OCI-LY7 (cell line): ENCODE measurements at regions not wholly inside any gene's neighbourhood (a gene's known extent, or its start where the extent isn't known, plus 50 kb on each side); places are given as distances from the start of the nearest gene placed in this dataset.

ENCODE experiments used
- BruUV-seq: library from RNA; stranded (reverse); fragments of 400-500 nt; replicated peaks from 2 replicates; lab custom pipeline; 2021; lab: Mats Ljungman, UMichigan
- CTCF ChIA-PET: fragments of 300-600 bp; sonication (Branson Sonifier 250); formaldehyde crosslinking; loops from one replicate; lab custom pipeline; 2022; ENCODE audit warnings: antibody characterized with exemption; ENCODE audit not compliant: unreplicated experiment; lab: Charles Lee
- POLR2A ChIA-PET: fragments of 300-600 bp; sonication (Branson Sonifier 250); formaldehyde crosslinking; loops from one replicate; lab custom pipeline; 2022; ENCODE audit warnings: antibody characterized with exemption; lab: Charles Lee
- DNase-seq: peaks from one replicate; pipeline ENCODE4 v3.0.0-alpha.2; 2015; ENCODE audit warnings: low spot score
- H2AFZ ChIP-seq: fragments of 200-600 bp; sonication (generic), shearing (Covaris generic); 2 replicates; pipeline ENCODE4 v1.6.1; 2014; ENCODE audit warnings: mild to moderate bottlenecking, antibody characterized with exemption, low read length, moderate library complexity
- H3K27ac ChIP-seq: fragments of 200-600 bp; sonication (generic); 2 replicates; pipeline ENCODE4 v1.5.1; 2014; ENCODE audit warnings: mixed run types, low read depth, mild to moderate bottlenecking, moderate library complexity, low read length, inconsistent platforms; ENCODE audit not compliant: poor library complexity, severe bottlenecking
- H3K36me3 ChIP-seq: fragments of 200-600 bp; sonication (generic); 2 replicates; pipeline ENCODE4 v1.6.1; 2014; ENCODE audit warnings: mild to moderate bottlenecking, antibody characterized with exemption, low read length, moderate library complexity, mixed read lengths; ENCODE audit not compliant: insufficient read depth
- H3K4me1 ChIP-seq: fragments of 200-600 bp; sonication (generic); 2 replicates; pipeline ENCODE4 v1.5.1; 2014; ENCODE audit warnings: mild to moderate bottlenecking, low read length; ENCODE audit not compliant: insufficient read depth, poor library complexity, severe bottlenecking
- H3K4me2 ChIP-seq: fragments of 200-600 bp; sonication (generic); 2 replicates; pipeline ENCODE4 v1.6.1; 2014; ENCODE audit warnings: mild to moderate bottlenecking, low read length
- H3K4me3 ChIP-seq: fragments of 200-600 bp; sonication (generic); 2 replicates; pipeline ENCODE4 v1.5.1; 2014; ENCODE audit warnings: mild to moderate bottlenecking, low read depth, low read length; ENCODE audit not compliant: poor library complexity, severe bottlenecking
- H3K79me2 ChIP-seq: fragments of 200-600 bp; sonication (generic); 2 replicates; pipeline ENCODE4 v1.6.1; 2016; ENCODE audit warnings: low read depth, mild to moderate bottlenecking, low read length, moderate library complexity, mixed read lengths; ENCODE audit not compliant: insufficient read depth
- H3K9me2 ChIP-seq: fragments of 200-600 bp; sonication (generic); 2 replicates; pipeline ENCODE4 v1.6.1; 2016; ENCODE audit warnings: mild to moderate bottlenecking, low read length, mixed read lengths; ENCODE audit not compliant: insufficient read depth
- H3K9me3 ChIP-seq: fragments of 200-600 bp; sonication (generic); 2 replicates; pipeline ENCODE4 v1.6.1; 2014; ENCODE audit warnings: mild to moderate bottlenecking, mixed run types, low read length, mixed read lengths
- H4K20me1 ChIP-seq: fragments of 200-600 bp; sonication (generic); 2 replicates; pipeline ENCODE4 v1.6.1; 2014; ENCODE audit warnings: mild to moderate bottlenecking, antibody characterized with exemption, low read length, moderate library complexity, mixed read lengths; ENCODE audit not compliant: insufficient read depth
- CTCF ChIP-seq: fragments of 200-600 bp; sonication (generic); conservative IDR thresholded peaks from 2 replicates; pipeline ENCODE4 v1.5.1; 2014; ENCODE audit warnings: mild to moderate bottlenecking, antibody characterized with exemption, low read length, moderate library complexity, mixed read lengths
- EZH2phosphoT487 ChIP-seq: fragments of 200-600 bp; sonication (generic); IDR thresholded peaks from 2 replicates; pipeline ENCODE4 v1.6.1; 2018; ENCODE audit warnings: low read depth, borderline replicate concordance, mild to moderate bottlenecking, mixed run types, antibody characterized with exemption, low read length, moderate library complexity, mixed read lengths
- intact Hi-C: fragments of 100-400 bp; cut with micrococcal nuclease; formaldehyde crosslinking; loops from one replicate; pipeline ENCODE4 v1.10.0; 2022; ENCODE audit not compliant: unreplicated experiment

- BruUV-seq = no TSS peak
- Histone ChIP-seq H3K36me3 (no peaks in the 10 kb centered on the region), H3K4me1 (no peaks in the 10 kb centered on the region), H3K9me2 (no peaks in the 10 kb centered on the region), H4K20me1 (no peaks in the 10 kb centered on the region), H3K79me2 (no peaks in the 10 kb centered on the region), H2AFZ (no peak overlapping the region), H3K9me3 (no peaks in the 10 kb centered on the region), H3K4me3 (no peak overlapping the region), H3K27ac (no peak overlapping the region), H3K4me2 (no peak overlapping the region)
- ChIA-PET CTCF (no interaction called here), POLR2A (no interaction called here)
- intact Hi-C loops = no loop called here
- TF ChIP-seq CTCF (no peak), EZH2phosphoT487 (no peak)
- no peak for DNase-seq
These were observed 357.8 kb downstream of the ICE1 start for GRCh38 chr5:5780253-5780652.

GRCh38 chr5:5777013-5777412 lies 354.5 kb downstream of the ICE1 start:
- CTCF ChIA-PET = no interaction called here
- TF ChIP-seq EZH2phosphoT487 = no peak
- no peak for TF ChIP-seq CTCF
- Histone ChIP-seq H3K9me3 (no peaks in the 10 kb centered on the region), H3K4me3 (no peak overlapping the region), H2AFZ (no peak overlapping the region), H3K79me2 (no peaks in the 10 kb centered on the region), H3K9me2 (no peaks in the 10 kb centered on the region), H3K4me1 (peaks cover 8% of the 10 kb centered on the region), H4K20me1 (no peaks in the 10 kb centered on the region), H3K27ac (no peak overlapping the region), H3K4me2 (no peak overlapping the region), H3K36me3 (no peaks in the 10 kb centered on the region)
- no peak for DNase-seq
- intact Hi-C loops = no loop called here
- BruUV-seq = no TSS peak
- POLR2A ChIA-PET = no interaction called here

- intact Hi-C loops = no loop called here
These were observed 349.7 kb downstream of the ICE1 start for GRCh38 chr5:5772202-5772601.

More at GRCh38 chr5:5772202-5772601, 349.7 kb downstream of the ICE1 start:
- no peak for DNase-seq
- Histone ChIP-seq H4K20me1 (no peaks in the 10 kb centered on the region), H3K36me3 (no peaks in the 10 kb centered on the region), H2AFZ (no peak overlapping the region), H3K27ac (no peak overlapping the region), H3K4me2 (no peak overlapping the region), H3K9me2 (no peaks in the 10 kb centered on the region), H3K4me1 (peaks cover 8% of the 10 kb centered on the region), H3K4me3 (no peak overlapping the region), H3K9me3 (no peaks in the 10 kb centered on the region), H3K79me2 (no peaks in the 10 kb centered on the region)
- ChIA-PET POLR2A (interaction anchor here (0.5 to 1.5 kb wide), 3 partner anchors 13 to 275 kb away, joined by 3 to 5 read pairs (median 3); no protein-coding TSS in a partner anchor), CTCF (no interaction called here)
- TF ChIP-seq CTCF (no peak), EZH2phosphoT487 (no peak)
- BruUV-seq = no TSS peak
